GM19324 (cell line): ENCODE measurements at regions not wholly inside any gene's neighbourhood (a gene's known extent, or its start where the extent isn't known, plus 50 kb on each side); places are given as distances from the start of the nearest gene placed in this dataset.

Source experiments
- ATAC-seq: cut with Tn5 transposase; IDR thresholded peaks from one replicate; pipeline ENCODE4 v1.9.1; 2021; ENCODE audit warnings: mild to moderate bottlenecking, moderate library complexity; ENCODE audit not compliant: unreplicated experiment, low FRiP score

DNA sequence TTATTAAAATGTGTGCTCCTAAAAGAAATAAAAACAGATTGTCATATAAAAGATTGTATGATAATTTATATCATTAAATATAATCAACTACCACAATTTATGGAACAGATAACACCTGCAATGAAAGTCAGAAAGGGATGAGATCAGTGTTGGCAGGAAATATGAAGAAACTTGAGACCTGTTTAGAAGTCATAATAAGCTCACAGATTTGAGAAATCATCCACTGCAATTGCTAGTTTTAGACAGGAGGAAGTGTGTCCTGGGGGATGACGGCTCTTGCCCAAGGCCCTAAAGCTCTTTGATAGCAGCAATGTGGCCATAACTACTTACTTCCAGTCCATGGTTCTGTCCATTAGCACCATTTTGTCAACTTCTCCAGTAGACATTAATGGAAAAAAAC is 122.8 kb upstream of the SOX5 start:
- ATAC-seq = no peak

DNA sequence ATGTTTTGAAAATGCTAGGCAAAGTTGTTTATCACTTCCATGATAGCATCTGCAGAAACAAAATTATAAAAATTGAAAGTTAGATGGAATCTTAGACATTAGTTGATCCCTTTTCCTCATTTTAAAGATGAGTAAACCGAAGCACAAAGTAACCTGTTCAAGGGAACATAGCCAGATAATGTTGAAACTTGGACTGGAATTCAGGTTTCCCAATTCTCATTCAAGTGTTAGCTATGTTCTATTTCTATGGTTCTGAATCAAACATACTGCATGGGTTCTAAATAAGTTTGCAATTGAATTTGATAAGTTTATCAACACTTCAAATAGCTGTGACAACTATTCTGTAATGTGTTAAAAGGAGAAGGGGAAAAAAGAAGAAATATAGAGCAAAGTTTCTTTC is 122.4 kb upstream of the SOX5 start:
- no peak for ATAC-seq

DNA sequence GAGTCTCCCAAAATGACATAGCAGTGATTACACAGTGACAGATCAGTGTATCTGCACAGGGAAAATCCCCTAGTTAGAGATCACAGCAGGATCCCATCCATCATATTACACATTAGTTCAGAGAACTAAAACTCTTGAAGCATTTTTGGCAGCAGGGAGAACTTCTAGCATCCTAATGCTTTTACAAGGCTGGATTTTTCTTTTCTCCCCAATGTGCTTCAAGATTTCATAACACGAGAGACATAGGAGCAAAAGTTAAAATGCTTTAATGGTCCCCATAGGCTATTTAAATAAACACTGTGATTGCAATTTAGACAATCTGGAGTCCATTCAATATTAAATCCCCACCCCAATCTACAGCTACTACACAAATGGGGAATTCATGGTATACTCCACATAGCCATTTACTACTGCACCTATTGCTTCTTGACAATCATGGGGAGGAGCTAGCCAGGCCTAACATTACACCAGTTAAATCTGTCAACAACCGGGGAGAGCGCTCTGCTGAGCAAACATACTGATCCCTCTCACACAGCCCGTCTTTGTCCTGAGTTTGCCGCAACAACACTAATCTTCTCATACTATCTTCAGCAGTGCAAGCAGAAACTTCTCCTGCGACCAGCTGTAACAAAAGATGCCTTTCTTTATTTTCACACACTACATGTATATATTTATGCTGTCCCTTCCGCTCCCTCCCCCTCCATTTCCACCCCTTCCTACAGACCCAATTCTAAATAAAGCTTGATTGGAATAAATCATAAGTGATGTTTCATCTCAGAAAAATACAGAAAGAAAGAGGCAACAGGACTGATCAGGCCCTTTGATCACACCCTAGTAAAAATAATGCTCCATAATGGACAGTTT is 120.3 kb upstream of the SOX5 start:
- ATAC-seq = no peak

DNA sequence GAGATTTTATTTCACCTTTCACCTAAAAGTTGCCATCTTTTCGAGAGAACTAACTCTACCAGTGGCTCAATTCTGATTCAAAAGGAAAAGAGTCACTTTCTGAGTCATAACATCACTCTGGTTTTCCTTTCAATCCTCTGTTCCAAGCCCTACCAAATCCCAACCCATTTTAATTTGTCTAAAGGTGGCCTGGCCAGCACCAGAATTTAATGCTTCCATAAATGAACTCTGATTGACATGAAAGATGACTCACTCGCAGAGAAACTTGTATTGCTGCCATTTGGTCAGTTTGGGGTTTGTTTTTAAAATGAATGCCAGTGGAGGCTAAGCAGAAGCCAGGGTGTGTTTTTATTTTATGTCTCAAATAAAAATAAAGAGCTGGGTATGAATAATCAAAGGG is 117.4 kb upstream of the SOX5 start:
- no peak for ATAC-seq

DNA sequence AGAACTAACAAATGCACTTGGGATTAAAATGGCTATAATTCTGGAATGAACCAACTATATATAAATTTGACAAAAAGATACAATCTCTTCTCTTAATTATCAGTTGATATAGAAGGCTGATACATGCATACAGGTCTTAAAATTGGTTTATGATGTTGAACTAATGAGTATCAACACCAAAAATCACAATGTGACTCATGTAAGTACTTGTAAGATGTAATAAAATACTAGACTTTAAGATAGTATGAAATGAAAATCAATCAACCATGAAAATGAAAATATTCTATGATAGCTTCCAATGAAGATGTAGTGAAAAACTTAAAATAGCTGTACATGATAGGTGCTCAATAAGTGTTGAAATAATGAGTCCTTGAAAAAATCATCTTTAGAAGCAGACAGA is 116.6 kb upstream of the SOX5 start:
- no peak for ATAC-seq

DNA sequence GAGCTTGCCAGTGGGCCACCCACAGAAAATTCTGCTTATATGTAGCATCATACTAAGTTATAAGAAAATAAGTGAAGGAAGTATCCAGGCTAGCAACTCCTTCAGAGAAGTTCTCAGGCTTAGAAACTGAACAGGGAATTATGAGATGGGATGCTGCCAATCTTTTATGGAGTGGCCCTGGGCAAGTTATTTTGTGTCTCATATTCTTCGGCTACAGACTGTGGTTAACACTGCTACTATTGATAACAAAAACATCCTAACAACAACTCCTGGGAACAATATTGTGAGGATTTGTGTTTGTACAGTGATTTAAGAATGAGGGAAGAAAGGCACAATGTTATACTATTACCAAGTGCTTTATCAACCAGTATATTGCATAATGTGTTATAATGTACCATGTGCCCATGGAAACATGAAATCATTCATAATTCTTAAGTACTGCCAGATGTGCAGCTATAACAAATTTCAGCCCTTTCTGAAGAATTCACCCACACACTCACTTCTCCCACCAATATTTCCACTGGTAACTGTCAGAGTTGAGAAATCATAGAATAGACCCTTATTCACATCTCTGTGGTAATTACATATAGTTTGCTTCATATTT is 113.3 kb upstream of the SOX5 start:
- no peak for ATAC-seq

DNA sequence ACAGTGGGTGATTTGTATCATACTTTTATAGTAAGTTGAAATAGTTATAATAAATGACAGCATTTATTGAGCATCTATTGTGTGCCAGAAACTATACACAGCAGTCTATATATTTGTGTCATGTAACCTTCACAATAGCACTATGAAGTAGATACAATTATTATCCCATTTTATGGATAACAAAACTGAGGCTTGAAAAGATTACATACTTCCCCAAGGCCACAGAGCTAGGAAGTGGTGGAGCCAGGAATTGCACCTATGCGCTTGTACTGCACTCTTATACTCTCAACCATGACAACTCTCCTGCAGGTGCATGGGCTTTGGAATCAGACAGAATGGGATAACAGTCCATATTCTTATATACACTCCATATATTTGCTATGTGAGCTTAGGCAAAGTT is 110.6 kb upstream of the SOX5 start:
- ATAC-seq = no peak

DNA sequence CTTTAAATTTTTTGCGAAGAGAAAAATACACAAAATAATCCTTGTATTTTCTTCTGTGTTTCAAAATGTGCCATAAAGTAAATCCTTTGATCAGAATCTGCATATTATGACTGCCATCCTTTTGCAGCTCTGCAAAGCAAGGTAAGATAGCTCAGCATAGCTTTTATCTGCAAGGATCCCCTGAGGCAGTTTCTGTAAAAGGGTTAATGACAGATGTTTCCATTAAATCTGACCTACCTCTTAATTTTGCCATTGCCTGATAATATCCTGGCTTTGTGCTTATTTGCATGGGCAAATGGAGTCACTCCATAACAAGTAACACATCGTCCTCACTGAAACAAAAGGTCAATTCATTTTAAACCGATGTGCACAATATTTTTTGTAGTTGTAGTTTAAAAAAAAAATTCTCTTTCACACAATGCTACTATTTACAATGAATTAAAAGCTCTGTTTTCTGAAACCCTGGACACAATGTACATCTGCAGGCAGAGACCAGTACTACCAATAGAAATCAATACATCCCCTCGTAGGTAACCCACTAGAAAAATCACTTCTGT is 108.5 kb upstream of the SOX5 start:
- no peak for ATAC-seq

DNA sequence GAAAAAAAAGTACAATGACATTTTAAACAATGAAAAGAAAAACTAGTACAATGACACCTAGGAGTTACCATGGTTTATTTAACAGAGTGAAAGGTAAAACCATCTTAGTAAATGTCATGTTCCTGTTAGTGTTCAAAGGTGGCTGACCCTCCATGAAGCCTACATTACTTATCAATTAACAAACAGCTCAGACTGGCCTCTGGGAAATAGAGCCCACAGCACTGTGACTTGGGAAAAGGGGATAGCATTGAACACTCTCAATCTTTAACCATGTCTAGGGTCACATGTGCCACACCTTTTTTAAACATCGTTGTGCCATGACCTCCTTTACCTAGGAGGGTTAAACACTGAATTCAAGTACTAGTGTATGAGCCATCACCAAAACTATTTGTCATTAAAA is 106.3 kb upstream of the SOX5 start:
- no peak for ATAC-seq

DNA sequence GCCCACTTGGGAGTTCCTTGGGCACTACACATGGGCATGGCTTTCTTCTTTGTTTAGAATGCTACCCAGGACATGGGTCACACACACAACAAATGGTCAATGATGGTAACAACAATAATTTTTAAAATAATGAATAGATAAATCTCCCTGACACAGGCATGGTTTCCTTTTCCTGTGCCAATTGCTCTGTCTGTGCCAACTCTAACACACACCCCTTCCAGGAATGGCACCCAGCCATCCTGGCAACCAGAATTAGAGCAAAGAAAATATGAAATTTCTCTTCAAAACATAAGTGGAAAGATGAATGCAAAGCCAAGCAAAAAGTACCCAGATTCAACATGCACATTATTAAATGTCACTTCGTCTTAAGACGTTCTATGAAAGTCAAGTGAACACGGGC is 104.9 kb upstream of the SOX5 start:
- no peak for ATAC-seq

DNA sequence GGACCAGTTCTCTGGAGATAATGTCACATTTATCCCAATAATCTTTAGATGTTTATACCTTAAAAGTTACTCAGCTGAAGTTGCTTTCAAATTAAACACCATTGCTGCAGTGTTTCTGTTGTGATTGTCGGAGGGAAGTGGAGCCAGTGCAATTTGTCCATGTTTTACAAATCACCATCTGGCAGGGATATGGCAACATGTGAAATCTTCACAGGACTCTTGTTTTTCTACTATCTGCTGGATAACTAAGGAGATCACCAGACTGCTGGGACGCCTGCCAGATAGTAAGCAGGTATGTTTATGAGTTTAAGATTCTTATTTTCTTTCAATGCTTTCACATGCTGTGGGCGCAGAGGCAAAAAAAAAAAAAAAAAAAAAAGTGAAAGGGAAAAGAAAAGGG is 100.3 kb upstream of the SOX5 start:
- ATAC-seq = no peak

DNA sequence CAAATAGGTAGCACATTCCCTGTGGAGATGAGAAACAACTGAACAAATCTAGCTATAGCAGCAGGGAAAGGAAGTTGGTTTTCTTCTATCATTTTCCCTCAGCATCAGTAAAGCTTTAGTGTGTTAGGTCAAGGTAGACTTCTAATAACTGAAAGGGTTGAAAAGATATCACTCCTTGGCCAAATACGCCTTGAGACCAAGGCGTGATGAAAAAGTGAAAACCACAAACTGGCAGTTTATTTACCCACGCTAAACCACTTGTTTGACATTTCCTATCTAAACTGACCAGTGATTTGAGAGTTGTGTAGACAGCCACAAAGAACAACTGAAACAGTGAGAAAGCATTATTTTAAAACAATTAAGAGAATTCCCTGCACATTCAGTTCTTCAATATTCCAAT is 99.6 kb upstream of the SOX5 start:
- no peak for ATAC-seq

DNA sequence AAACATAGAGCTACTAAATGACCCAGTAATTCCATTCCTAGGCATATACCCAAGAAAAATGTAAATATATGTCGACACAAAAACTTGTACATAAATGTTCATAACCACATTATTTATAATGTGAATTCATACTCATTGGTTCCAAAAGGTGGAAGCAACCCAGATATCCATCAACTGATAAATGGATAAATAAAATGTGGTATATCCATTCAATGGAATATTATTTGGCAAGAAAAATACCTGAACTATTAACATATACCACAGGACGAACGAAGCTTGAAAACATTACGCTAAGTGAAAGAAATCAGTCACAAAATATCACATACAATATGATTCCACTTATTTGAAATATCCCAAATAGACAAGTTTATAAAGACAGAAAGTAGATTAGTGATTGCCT is 99.0 kb upstream of the SOX5 start:
- ATAC-seq = no peak

DNA sequence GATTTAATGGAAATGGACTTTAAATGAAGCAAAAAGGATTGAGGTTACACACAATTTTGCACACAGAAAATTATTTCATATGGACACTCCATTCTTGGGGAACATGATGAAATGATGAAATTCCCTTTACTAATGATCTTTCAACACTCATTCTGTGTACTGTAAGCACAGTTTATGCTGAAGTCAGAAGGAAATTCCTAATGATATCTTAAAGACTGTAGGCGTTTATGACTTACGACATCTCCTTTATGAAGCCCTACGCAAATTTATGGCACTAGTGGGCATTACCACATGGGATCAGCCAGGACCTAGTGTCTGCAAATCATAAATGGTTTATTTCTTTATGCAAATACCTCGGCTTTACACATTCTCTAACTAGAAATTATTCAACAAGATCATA is 97.9 kb upstream of the SOX5 start:
- no peak for ATAC-seq

DNA sequence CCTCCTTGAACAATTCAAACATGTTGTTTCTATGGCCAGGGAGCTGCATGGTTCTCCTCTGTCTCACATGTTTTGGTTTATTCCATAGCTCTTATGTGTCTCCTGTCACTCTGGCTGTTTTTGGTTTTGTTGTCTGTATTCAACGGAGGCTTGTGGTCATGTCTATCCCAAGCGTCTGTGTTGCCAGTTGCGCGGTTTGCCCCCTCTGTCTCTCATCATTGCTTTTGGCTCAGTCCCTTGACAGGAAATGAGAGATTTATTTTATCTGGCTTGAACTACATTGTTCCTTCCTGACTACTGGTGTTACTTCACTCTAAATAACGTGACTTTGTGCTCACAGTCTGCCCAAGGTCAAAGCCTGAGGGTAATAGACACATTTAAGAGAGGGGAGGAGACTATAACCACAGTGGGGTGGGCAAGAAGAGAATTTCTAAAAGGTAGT is 96.4 kb upstream of the SOX5 start:
- ATAC-seq = no peak

DNA sequence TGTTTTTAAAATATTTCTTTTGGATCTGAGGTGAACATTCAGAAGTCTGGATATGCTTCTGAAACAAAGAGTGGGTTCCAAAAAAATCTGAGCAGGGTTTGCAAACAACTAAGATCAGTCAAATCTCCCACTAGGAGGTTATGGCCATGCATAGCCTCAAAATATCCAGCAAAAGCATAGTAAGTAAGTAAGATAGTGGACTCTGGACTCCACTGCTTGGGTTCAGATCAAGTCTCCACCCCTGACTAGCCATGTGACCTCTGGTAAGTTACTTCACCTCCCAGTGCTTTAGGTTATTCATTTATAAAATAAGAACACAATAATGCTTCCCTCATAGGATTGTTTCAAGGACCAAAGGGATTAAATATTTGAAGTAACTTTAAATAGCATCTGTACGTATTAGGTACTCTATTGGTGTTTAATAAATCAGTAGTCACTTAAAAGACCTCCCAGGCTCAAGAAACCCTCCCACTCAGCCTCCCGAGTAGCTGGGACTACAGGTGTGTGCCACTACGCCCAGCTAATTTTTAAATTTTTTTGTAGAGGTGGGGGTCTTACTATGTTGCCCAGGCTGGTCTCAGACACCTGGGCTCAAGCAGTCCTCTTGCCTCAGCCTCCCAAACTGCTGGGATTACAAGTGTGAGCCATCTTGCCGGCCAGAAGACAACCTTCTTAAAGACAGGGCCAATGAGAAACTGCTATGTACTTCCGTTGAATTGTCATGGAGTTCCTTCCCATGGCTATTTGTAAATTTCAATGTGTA is 95.7 kb upstream of the SOX5 start:
- no peak for ATAC-seq

DNA sequence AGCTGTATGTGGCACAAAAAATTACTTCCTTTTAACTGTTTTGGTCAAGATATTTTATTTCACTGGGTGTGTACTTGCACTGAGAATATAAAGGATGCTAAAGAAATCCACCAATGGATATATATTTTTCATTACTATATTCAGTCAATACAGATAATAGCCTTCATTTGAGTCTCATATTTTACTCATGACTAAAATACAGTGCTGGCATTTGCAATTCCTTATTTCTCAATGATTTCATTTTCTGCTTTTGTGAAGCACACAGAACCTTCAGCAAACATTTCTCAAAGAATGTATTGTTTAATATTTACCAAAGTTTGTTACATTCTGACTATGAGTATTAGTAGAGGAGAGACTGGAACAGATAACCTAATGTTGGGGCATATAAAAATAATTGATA is 93.2 kb upstream of the SOX5 start:
- ATAC-seq = no peak

DNA sequence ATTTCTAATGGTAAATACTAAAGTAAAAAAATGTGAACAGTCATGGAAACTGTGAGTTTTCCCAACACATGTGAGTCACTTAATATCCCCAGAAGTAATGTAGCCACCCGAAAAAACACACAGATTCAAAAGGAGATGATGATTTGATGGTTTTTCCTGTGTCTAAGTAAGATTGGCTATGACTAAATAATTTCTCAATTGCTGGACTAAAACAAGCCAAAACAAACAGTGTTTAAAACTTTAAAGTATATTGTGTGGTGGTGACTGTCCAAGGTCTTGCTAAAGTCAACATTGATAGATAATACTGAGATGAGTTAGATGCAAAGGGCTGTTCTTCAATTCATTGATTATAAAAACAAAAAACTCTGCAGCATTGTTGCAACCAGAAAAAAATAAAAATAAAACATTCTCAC is 89.6 kb upstream of the SOX5 start:
- no peak for ATAC-seq

DNA sequence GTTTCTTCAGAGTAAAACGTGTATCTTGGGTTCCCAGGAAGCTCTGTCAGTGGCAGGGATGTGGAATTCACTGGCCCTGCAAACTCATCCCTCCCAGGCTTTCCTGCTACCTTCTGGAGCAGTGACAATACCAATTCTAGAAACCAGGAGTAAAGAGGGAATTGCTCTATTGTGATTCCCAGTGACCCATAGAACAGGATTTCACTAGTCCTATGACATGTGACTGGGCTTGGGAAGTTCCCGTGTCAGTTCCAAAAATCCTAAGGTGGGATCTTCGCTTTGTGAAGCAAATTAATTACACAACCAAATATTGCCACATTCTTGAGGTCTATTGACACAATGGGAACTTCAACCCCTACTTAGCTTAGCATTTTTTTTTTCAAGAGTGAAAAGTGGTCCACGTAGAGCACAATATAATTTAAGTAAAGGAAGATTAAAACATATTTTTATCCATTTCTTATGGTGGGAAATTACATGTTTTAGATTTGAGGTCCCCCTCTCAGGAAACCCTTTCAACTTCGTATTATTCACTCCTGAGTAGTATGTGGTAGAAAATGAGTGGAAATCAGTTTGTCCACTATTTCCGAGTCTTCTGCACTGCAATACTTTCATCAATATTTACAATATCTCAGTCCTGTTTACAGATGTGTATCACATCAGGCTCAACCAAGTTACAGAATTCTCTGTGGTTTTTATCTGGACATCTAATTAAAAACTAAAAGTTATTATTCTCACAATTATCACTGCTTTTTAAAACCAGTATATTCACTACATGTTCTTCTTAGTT is 88.9 kb upstream of the SOX5 start:
- ATAC-seq = no peak

DNA sequence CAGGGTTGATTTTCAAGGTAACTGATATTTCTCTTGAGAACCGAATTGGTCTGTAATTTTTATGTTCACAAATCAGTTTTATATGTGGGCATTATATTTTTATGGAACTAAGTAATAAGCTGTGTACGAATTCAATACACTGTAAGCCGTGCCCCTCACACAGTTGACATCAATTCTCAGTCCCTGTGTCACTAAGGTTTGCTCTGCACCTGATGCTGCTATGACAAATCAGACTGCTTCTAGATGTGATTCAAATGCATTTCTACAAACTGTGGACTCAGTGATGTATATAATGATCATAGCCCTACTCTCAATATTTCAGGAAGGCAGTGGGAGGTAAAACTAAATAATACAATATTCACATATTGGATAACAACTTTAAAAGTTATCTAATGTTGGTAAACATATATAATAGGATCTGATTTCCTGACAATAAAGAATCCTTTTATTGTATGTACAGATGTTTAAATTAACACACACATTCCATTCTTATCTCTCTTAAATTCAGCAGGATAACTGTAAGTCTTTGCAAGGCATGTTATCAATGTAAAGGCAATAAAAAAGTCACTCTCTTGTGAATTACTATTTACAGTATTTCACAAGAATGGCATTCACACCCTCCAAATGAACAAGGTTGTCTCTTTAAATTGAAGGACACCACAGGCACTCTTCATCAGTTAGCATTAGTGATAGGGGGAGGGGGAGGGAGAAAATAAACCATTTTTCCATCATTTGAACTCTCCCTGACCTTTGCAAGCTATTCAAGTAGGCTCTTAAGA is 87.2 kb upstream of the SOX5 start:
- no peak for ATAC-seq
